ENCODE measurements at regions not wholly inside any gene's neighbourhood (a gene's known extent, or its start where the extent isn't known, plus 50 kb on each side); places are given as distances from the start of the nearest gene placed in this dataset.

GRCh38 chr5:114311281-114311680 lies 50.6 kb upstream of the KCNN2 start:
- H3K4me1 Mint-ChIP-seq (ENCODE audit: low read depth), result no peaks in the 10 kb centered on the region

GRCh38 chr5:114311968-114312367 lies 49.9 kb upstream of the KCNN2 start:
- no peaks in the 10 kb centered on the region for H3K9me3 Mint-ChIP-seq
- no peak overlapping the region for H3K4me3 Mint-ChIP-seq
- no peaks in the 10 kb centered on the region for H3K27me3 Mint-ChIP-seq (ENCODE audit: low read depth)
- no peaks in the 10 kb centered on the region for H3K4me1 Mint-ChIP-seq (ENCODE audit: low read depth)
- ATAC-seq, result no peak
- no peak for DNase-seq
- no peaks in the 10 kb centered on the region for H3K36me3 Mint-ChIP-seq (ENCODE audit: insufficient read depth)

More at GRCh38 chr5:114311281-114311680, 50.6 kb upstream of the KCNN2 start:
- no peaks in the 10 kb centered on the region for H3K27me3 Mint-ChIP-seq (ENCODE audit: low read depth)
- H3K36me3 Mint-ChIP-seq (ENCODE audit: insufficient read depth), result no peaks in the 10 kb centered on the region
- DNase-seq (no peak), ATAC-seq (no peak)
- no peaks in the 10 kb centered on the region for H3K9me3 Mint-ChIP-seq
- no peak overlapping the region for H3K4me3 Mint-ChIP-seq

Measured in activated T-cell treated with anti-CD3 and anti-CD28 coated beads, Interleukin-2, amount 50 U/mL, for 4 hours (primary cell).